ENCODE measurements at regions not wholly inside any gene's neighbourhood (a gene's known extent, or its start where the extent isn't known, plus 50 kb on each side); places are given as distances from the start of the nearest gene placed in this dataset.
A peak's percentile ranks its signal among the peaks of the same experiment; 100 is the strongest.
"Not testable (repeated sequence)": the region's sequence is repeated elsewhere in the genome, so short reads cannot be mapped to it uniquely, and the experiment has no call there.

DNA sequence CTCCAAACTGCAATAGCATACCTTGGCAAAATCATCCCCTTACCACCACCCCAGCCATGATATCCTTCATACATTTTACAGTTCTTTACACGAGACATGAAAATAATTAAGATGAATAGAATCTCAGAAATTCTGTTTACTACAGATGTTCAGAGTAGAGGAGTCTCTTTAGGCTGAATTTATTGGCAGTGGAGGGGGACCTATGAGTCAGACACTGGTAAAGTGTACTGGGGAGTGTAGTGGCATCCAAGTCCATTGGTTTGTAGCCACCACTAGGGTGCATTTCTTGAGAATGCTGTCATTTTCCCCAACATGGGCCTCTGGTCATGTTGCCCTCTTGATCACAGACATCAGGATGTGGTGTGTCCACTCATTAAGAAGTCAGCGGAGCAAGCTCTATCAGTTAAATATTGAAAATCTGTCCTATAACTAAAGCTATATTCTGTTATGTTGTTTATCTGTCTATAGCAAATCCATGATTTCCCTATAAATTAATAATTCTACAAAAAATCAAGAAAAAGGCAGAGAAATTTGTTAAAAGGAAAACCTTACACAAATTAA lies 672.2 kb downstream of the PRIM2 start:
- H3K4me2 ChIP-seq (ENCODE audit: insufficient read depth, low read length); H3K79me2 ChIP-seq (ENCODE audit: insufficient read depth, low read length); H3K9me3 ChIP-seq (ENCODE audit: insufficient read depth, low read length, severe bottlenecking); H4K20me1 ChIP-seq (ENCODE audit: insufficient read depth, low read length); H3K9ac ChIP-seq (ENCODE audit: low read depth, low read length); ATAC-seq (ENCODE audit: insufficient read depth, low read depth); H2AFZ ChIP-seq (ENCODE audit: low read depth, low read length); DNase-seq; H3K36me3 ChIP-seq (ENCODE audit: insufficient read depth, low read length); H3K27me3 ChIP-seq (ENCODE audit: insufficient read depth, low read length, poor library complexity); H3K4me3 ChIP-seq (ENCODE audit: low read depth in 1 of 2, low read length in 2 of 2); H3K27ac ChIP-seq (ENCODE audit: low read length); H3K4me1 ChIP-seq (ENCODE audit: insufficient read depth, low read length): not testable (repeated sequence)

DNA sequence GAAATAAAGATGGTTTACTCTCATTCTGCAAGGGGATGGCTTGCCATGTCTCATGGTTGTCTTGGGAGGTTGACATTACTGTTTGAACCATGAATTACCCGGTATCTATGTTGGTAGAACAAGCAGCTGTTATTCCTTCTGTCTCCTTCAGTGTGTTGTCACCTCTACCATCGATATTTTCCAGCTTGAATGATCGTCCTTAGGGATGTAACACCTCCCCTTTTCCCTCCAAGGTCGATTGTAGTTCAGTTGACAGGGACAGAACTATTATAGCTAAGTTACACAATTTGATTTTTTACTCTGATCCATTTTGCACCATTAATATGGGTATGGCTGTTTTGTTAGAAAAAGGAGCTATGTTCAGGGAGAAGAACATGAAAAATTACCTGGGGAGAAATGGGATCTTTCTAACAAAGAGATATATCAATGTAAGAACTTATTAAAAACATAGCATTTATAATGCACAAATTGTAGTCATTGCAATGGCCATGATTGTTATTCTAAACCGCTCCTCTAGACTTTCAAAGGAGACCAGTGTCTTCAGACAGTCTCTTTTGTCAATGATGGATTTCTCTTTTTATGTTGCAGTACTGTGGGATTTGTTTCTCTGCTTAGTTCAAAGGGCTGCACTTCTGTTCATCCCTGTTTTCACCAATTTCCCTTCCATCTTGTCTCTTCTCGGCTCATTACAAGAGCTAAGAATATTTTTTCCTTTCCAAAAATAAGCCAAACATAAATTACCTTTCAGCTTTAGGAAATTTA lies 681.6 kb downstream of the PRIM2 start:
- ATAC-seq (ENCODE audit: insufficient read depth, low read depth); H3K79me2 ChIP-seq (ENCODE audit: insufficient read depth, low read length); H3K27me3 ChIP-seq (ENCODE audit: insufficient read depth, low read length, poor library complexity); H3K9ac ChIP-seq (ENCODE audit: low read depth, low read length); H3K9me3 ChIP-seq (ENCODE audit: insufficient read depth, low read length, severe bottlenecking); H2AFZ ChIP-seq (ENCODE audit: low read depth, low read length); H3K36me3 ChIP-seq (ENCODE audit: insufficient read depth, low read length); DNase-seq; H3K4me2 ChIP-seq (ENCODE audit: insufficient read depth, low read length); H3K4me3 ChIP-seq (ENCODE audit: low read depth in 1 of 2, low read length in 2 of 2); H3K27ac ChIP-seq (ENCODE audit: low read length); H4K20me1 ChIP-seq (ENCODE audit: insufficient read depth, low read length); H3K4me1 ChIP-seq (ENCODE audit: insufficient read depth, low read length): not testable (repeated sequence)

DNA sequence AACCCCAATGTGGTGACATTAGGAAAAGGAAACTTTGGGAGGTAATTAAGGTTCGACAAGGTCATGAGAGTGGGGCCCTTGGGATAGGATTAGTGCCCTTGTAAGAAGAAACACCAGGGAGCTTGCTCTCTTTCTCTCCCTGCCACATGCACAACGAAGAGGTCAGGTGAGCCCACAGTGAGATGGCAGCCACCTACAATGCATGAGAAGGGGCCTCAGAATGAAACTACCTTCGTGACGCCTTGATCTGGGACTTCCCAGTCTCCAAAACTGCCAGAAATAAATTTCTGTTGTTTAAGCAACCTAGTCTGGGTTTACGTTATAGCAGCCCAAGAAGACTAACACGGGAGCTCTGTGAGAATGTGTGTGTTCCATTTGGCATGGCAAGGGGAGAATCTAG lies 682.8 kb downstream of the PRIM2 start:
- H3K79me2 ChIP-seq (ENCODE audit: insufficient read depth, low read length); H3K4me1 ChIP-seq (ENCODE audit: insufficient read depth, low read length); DNase-seq; H4K20me1 ChIP-seq (ENCODE audit: insufficient read depth, low read length); H3K4me2 ChIP-seq (ENCODE audit: insufficient read depth, low read length); ATAC-seq (ENCODE audit: insufficient read depth, low read depth); H3K27ac ChIP-seq (ENCODE audit: low read length); H2AFZ ChIP-seq (ENCODE audit: low read depth, low read length); H3K9me3 ChIP-seq (ENCODE audit: insufficient read depth, low read length, severe bottlenecking); H3K27me3 ChIP-seq (ENCODE audit: insufficient read depth, low read length, poor library complexity); H3K36me3 ChIP-seq (ENCODE audit: insufficient read depth, low read length); H3K4me3 ChIP-seq (ENCODE audit: low read depth in 1 of 2, low read length in 2 of 2); H3K9ac ChIP-seq (ENCODE audit: low read depth, low read length): not testable (repeated sequence)

DNA sequence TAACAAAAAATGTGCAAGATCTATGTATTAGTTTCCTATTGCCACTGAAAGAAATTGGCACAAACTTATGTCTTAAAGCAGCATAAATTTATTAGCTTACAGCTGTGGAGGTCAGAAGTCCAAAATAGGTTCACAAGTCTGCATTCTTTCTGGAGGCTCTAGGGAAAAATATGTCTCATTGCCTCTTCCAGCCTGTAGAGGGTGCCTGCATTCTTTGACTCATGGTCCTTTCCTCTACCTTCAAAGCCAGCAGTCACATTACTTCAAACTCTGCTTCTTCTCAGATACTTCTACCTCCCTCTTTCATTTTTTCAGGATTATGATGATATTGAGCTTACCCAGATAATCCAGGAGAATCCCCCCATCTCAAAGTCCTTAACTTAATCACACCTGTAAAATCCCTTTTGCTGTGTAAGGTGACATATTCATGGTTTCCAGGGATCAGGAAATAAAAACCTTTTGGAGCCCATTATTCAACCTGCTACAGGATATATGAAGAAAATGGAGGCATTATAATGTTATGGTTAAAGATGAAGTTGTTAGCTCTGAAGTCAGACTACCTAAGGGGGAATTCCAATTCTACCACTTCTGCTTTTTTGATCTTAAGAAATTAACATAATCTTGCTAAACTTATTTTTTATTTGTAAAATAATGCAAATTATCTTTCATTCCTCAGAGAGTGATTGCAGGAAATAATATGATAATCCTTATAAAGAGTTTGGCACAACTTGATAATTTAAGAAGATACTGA lies 686.2 kb downstream of the PRIM2 start:
- H3K4me2 ChIP-seq (ENCODE audit: insufficient read depth, low read length); H3K4me1 ChIP-seq (ENCODE audit: insufficient read depth, low read length); H3K9ac ChIP-seq (ENCODE audit: low read depth, low read length); H3K27ac ChIP-seq (ENCODE audit: low read length); H3K4me3 ChIP-seq (ENCODE audit: low read depth in 1 of 2, low read length in 2 of 2); H3K36me3 ChIP-seq (ENCODE audit: insufficient read depth, low read length); H2AFZ ChIP-seq (ENCODE audit: low read depth, low read length); H3K79me2 ChIP-seq (ENCODE audit: insufficient read depth, low read length); ATAC-seq (ENCODE audit: insufficient read depth, low read depth); DNase-seq; H3K9me3 ChIP-seq (ENCODE audit: insufficient read depth, low read length, severe bottlenecking); H4K20me1 ChIP-seq (ENCODE audit: insufficient read depth, low read length); H3K27me3 ChIP-seq (ENCODE audit: insufficient read depth, low read length, poor library complexity): not testable (repeated sequence)
- TF ChIP-seq, protein P1, sequence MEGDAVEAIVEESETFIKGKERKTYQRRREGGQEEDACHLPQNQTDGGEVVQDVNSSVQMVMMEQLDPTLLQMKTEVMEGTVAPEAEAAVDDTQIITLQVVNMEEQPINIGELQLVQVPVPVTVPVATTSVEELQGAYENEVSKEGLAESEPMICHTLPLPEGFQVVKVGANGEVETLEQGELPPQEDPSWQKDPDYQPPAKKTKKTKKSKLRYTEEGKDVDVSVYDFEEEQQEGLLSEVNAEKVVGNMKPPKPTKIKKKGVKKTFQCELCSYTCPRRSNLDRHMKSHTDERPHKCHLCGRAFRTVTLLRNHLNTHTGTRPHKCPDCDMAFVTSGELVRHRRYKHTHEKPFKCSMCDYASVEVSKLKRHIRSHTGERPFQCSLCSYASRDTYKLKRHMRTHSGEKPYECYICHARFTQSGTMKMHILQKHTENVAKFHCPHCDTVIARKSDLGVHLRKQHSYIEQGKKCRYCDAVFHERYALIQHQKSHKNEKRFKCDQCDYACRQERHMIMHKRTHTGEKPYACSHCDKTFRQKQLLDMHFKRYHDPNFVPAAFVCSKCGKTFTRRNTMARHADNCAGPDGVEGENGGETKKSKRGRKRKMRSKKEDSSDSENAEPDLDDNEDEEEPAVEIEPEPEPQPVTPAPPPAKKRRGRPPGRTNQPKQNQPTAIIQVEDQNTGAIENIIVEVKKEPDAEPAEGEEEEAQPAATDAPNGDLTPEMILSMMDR (IDR thresholded peaks at IDR 0.05; ENCODE audit: borderline replicate concordance, extremely low read depth, low read length, poor library complexity, severe bottlenecking), result peak; percentile 14

DNA sequence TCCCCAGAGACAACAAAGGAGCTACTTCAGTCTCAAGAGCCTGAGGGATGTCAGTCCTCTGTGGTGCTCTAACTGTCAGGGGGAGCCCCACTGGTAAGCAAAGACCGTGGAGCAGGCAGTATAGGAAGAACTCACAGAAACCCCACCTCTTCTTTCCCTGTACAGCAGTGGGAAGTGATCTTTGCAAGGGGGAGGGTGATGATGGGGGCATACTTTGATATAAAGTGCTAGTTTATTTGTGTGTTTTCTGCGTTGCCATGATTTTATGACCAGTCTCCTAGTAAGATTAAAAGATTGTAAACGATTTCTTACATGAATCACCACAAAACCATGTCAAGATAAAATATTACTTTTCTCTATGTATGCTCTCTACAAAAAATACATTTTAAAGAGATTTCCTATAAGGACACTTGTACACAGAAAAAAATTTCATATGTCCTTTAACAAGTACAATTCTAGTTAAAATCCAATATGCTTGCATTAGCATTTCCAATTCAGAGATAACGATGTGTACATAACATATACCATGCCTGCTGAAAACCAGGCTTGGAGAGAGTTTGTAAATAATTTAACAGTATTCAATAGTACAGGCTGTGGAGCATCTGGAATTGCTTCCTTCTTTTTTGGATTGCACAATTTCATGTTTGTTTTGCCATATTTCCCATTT lies 690.0 kb downstream of the PRIM2 start:
- not testable (repeated sequence) for H3K27ac ChIP-seq (ENCODE audit: low read length); H2AFZ ChIP-seq (ENCODE audit: low read depth, low read length); H3K27me3 ChIP-seq (ENCODE audit: insufficient read depth, low read length, poor library complexity); H3K9me3 ChIP-seq (ENCODE audit: insufficient read depth, low read length, severe bottlenecking); H4K20me1 ChIP-seq (ENCODE audit: insufficient read depth, low read length); H3K36me3 ChIP-seq (ENCODE audit: insufficient read depth, low read length); H3K79me2 ChIP-seq (ENCODE audit: insufficient read depth, low read length); H3K4me1 ChIP-seq (ENCODE audit: insufficient read depth, low read length); ATAC-seq (ENCODE audit: insufficient read depth, low read depth); H3K4me3 ChIP-seq (ENCODE audit: low read depth in 1 of 2, low read length in 2 of 2); H3K4me2 ChIP-seq (ENCODE audit: insufficient read depth, low read length); DNase-seq; H3K9ac ChIP-seq (ENCODE audit: low read depth, low read length)

DNA sequence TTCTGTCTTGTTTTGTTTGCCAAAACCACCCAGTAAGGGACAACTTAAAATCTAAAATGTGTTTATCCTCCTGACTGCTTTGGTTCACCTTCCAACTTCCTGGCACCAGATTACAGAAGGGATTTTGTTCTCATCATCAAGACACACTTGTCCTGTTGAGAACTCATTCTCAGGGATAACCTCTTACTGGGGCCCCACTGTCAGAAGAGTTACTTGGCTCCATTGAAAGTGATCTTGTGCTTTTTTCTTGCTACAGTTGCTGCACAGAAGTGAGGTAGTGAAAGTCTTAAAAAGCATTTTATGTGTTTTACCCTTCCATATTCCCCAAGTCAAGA lies 690.5 kb downstream of the PRIM2 start:
- not testable (repeated sequence) for H3K4me1 ChIP-seq (ENCODE audit: insufficient read depth, low read length); H2AFZ ChIP-seq (ENCODE audit: low read depth, low read length); H3K4me3 ChIP-seq (ENCODE audit: low read depth in 1 of 2, low read length in 2 of 2); H3K36me3 ChIP-seq (ENCODE audit: insufficient read depth, low read length); H3K9me3 ChIP-seq (ENCODE audit: insufficient read depth, low read length, severe bottlenecking); H3K27me3 ChIP-seq (ENCODE audit: insufficient read depth, low read length, poor library complexity); ATAC-seq (ENCODE audit: insufficient read depth, low read depth); H3K27ac ChIP-seq (ENCODE audit: low read length); H3K9ac ChIP-seq (ENCODE audit: low read depth, low read length); H4K20me1 ChIP-seq (ENCODE audit: insufficient read depth, low read length); H3K4me2 ChIP-seq (ENCODE audit: insufficient read depth, low read length); H3K79me2 ChIP-seq (ENCODE audit: insufficient read depth, low read length); DNase-seq

DNA sequence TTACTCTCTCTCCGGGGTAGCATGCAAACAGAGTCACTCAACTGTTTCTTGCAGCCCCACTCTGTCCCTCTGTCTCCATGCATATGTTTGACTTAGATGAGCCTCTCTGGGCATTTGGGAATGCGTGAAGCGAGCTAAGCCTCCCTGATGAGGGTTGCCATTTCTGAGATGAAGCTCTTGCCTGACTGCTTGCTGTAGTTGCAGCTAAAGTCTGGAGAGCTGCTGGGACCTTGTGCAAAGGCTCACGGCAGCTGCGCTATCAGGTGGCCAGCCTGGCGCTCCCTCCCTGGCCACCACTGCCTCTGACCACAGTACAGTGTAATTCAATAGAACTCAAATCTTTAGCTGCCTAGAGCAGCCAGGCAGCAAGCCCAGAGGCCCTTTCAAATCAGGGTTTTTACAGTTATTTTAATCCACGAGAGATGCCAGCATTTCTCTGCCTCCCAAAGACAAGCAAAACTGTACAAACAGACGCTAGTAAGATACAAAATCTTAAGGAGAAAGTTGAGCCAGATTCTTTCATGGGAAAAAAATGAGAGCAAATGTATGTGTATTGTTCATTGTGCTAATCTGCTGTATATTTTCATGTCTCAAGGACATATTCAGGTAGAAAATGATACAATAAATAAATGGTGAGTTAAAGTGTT lies 694.6 kb downstream of the PRIM2 start:
- not testable (repeated sequence) for H3K4me2 ChIP-seq (ENCODE audit: insufficient read depth, low read length); H3K9me3 ChIP-seq (ENCODE audit: insufficient read depth, low read length, severe bottlenecking); H4K20me1 ChIP-seq (ENCODE audit: insufficient read depth, low read length); H3K9ac ChIP-seq (ENCODE audit: low read depth, low read length); H3K27ac ChIP-seq (ENCODE audit: low read length); H3K4me3 ChIP-seq (ENCODE audit: low read depth in 1 of 2, low read length in 2 of 2); H3K79me2 ChIP-seq (ENCODE audit: insufficient read depth, low read length); H3K27me3 ChIP-seq (ENCODE audit: insufficient read depth, low read length, poor library complexity); DNase-seq; H2AFZ ChIP-seq (ENCODE audit: low read depth, low read length); H3K4me1 ChIP-seq (ENCODE audit: insufficient read depth, low read length); H3K36me3 ChIP-seq (ENCODE audit: insufficient read depth, low read length); ATAC-seq (ENCODE audit: insufficient read depth, low read depth)

Measured in DND-41 (cell line).